CD14-positive monocyte (primary cell): ENCODE measurements at regions not wholly inside any gene's neighbourhood (a gene's known extent, or its start where the extent isn't known, plus 50 kb on each side); places are given as distances from the start of the nearest gene placed in this dataset.

Experiments used
- DNase-seq, 3 donors: peaks; one replicate each; pipeline ENCODE4 v3.0.0-alpha.2; 2011 to 2022
- H2AFZ ChIP-seq: 2 replicates; pipeline ENCODE4 v1.6.0; 2012; ENCODE audit warnings: mild to moderate bottlenecking, low read depth, low read length, inconsistent platforms; ENCODE audit not compliant: insufficient read depth, poor library complexity, severe bottlenecking
- H3K27ac ChIP-seq, 2 donors: 1 replicate in 1 of 2; 2 replicates in 1 of 2; pipeline ENCODE4 v1.5.1; 2012 to 2013; ENCODE audit warnings: low read length in 2 of 2, control low read depth in 1 of 2, inconsistent platforms in 1 of 2, low read depth in 1 of 2, mild to moderate bottlenecking in 1 of 2
- H3K27me3 ChIP-seq, 2 donors: one replicate each; pipeline versions ENCODE4 v1.6.0 to v1.6.1; 2011 to 2013; ENCODE audit warnings: low read length in 2 of 2; ENCODE audit not compliant: control insufficient read depth in 2 of 2, insufficient read depth in 2 of 2
- H3K36me3 ChIP-seq, 2 donors: replicated peaks in 1 of 2; 1 replicate in 1 of 2; 2 replicates in 1 of 2; pipeline versions ENCODE4 v1.5.1 to v1.6.1; 2012 to 2013; ENCODE audit warnings: low read length in 2 of 2, control low read depth in 1 of 2, inconsistent platforms in 1 of 2, mild to moderate bottlenecking in 1 of 2; ENCODE audit not compliant: insufficient read depth in 2 of 2, control insufficient read depth in 1 of 2
- H3K4me1 ChIP-seq, 2 donors: 1 replicate in 1 of 2; 2 replicates in 1 of 2; pipeline versions ENCODE4 v1.5.1 to v1.6.1; 2012 to 2013; ENCODE audit warnings: low read length in 2 of 2, control low read depth in 1 of 2, inconsistent platforms in 1 of 2, mild to moderate bottlenecking in 1 of 2, moderate library complexity in 1 of 2; ENCODE audit not compliant: insufficient read depth in 2 of 2, control insufficient read depth in 1 of 2
- H3K4me2 ChIP-seq: replicated peaks from 2 replicates; pipeline ENCODE3; 2012; ENCODE audit warnings: low read length, moderate library complexity, mild to moderate bottlenecking; ENCODE audit not compliant: poor library complexity, severe bottlenecking; ENCODE audit errors: extremely low read depth
- H3K4me3 ChIP-seq, 3 experiments: fragments of 200-600 bp in 1 of 3; sonication (generic) in 1 of 3; replicated peaks in 1 of 3; 1 replicate in 2 of 3; 2 replicates in 1 of 3; pipeline ENCODE4 v1.5.1; 2011 to 2013; ENCODE audit warnings: low read length in 3 of 3, mild to moderate bottlenecking in 3 of 3, control low read depth in 2 of 3, low read depth in 2 of 3, inconsistent platforms in 1 of 3, moderate library complexity in 1 of 3
- H3K79me2 ChIP-seq: 2 replicates; pipeline ENCODE4 v1.6.0; 2012; ENCODE audit warnings: mild to moderate bottlenecking, control low read depth, inconsistent platforms, low read length, moderate library complexity; ENCODE audit not compliant: insufficient read depth
- H3K9ac ChIP-seq: 2 replicates; pipeline ENCODE4 v1.6.0; 2017; ENCODE audit warnings: low read length, mild to moderate bottlenecking; ENCODE audit not compliant: insufficient read depth, poor library complexity, severe bottlenecking
- H3K9me3 ChIP-seq, 2 donors: replicated peaks in 1 of 2; 1 replicate in 1 of 2; 2 replicates in 1 of 2; pipeline versions ENCODE4 v1.5.1 to v1.6.1; 2012 to 2013; ENCODE audit warnings: low read length in 2 of 2, control low read depth in 1 of 2; ENCODE audit not compliant: control insufficient read depth in 1 of 2, insufficient read depth in 1 of 2
- H4K20me1 ChIP-seq: 2 replicates; pipeline ENCODE4 v1.6.0; 2012; ENCODE audit warnings: mild to moderate bottlenecking, low read length, control low read depth, moderate library complexity; ENCODE audit not compliant: insufficient read depth
- H3K27ac Mint-ChIP-seq, 7 donors: one replicate each; pipeline ENCODE4 v1.8.0; 2020; ENCODE audit warnings: mild to moderate bottlenecking in 7 of 7, mixed read lengths in 7 of 7, moderate library complexity in 6 of 7, inconsistent platforms in 2 of 7
- H3K27me3 Mint-ChIP-seq, 3 donors: one replicate each; pipeline ENCODE4 v1.8.0; 2021 to 2022; ENCODE audit warnings: low read depth in 3 of 3, mild to moderate bottlenecking in 3 of 3, mixed read lengths in 3 of 3, moderate library complexity in 3 of 3, inconsistent platforms in 1 of 3
- H3K36me3 Mint-ChIP-seq, 2 donors: one replicate each; pipeline ENCODE4 v1.8.0; 2020; ENCODE audit warnings: mixed read lengths in 2 of 2, inconsistent platforms in 1 of 2, mild to moderate bottlenecking in 1 of 2
- H3K4me1 Mint-ChIP-seq: one replicate; pipeline ENCODE4 v1.8.0; 2020; ENCODE audit warnings: mild to moderate bottlenecking, mixed read lengths
- H3K4me3 Mint-ChIP-seq, 2 donors: one replicate each; pipeline ENCODE4 v1.8.0; 2020; ENCODE audit warnings: mild to moderate bottlenecking in 2 of 2, mixed read lengths in 2 of 2, moderate library complexity in 1 of 2
- H3K9me3 Mint-ChIP-seq, 7 donors: one replicate each; pipeline ENCODE4 v1.8.0; 2020 to 2022; ENCODE audit warnings: mixed read lengths in 7 of 7, mild to moderate bottlenecking in 6 of 7, moderate library complexity in 6 of 7, inconsistent platforms in 2 of 7
- CTCF ChIP-seq: fragments of 200-600 bp; IDR thresholded peaks from one replicate; pipeline ENCODE4 v1.8.0; 2022; ENCODE audit warnings: antibody characterized with exemption, mild to moderate bottlenecking
- WGBS: methylation state at CpG from one replicate; pipeline ENCODE4 v1.1.5; 2013; ENCODE audit warnings: missing lambda C conversion rate; ENCODE audit not compliant: insufficient coverage; 5-methylcytosine and 5-hydroxymethylcytosine counted together
- intact Hi-C, 2 donors: fragments of 100-400 bp; cut with micrococcal nuclease; formaldehyde crosslinking; loops; one replicate each; pipeline versions ENCODE4 v1.15.0 to v1.15.1; 2023

GRCh38 chr13:65868099-65868498, 1362.0 kb downstream of the PCDH9 start:
- Mint-ChIP-seq H3K9me3 (peaks cover 0 to 13% (median 4%) of the 10 kb centered on the region in 7 donors), H3K27ac (no peak overlapping the region), H3K4me3 (no peak overlapping the region), H3K36me3 (no peaks in the 10 kb centered on the region), H3K27me3 (no peaks in the 10 kb centered on the region), H3K4me1 (no peaks in the 10 kb centered on the region)
- no peaks in the 10 kb centered on the region for H3K79me2 ChIP-seq
- no peak for DNase-seq
- no peak overlapping the region for H3K27ac ChIP-seq
- no peaks in the 10 kb centered on the region for H4K20me1 ChIP-seq
- H3K4me3 ChIP-seq, result no peak overlapping the region
- no peaks in the 10 kb centered on the region for H3K27me3 ChIP-seq
- H2AFZ ChIP-seq, result no peak overlapping the region
- intact Hi-C loops, result no loop called here
- WGBS, result 86% methylated on average over 1 of the region's 4 CpGs
- H3K4me2 ChIP-seq, result no peak overlapping the region
- no peak overlapping the region for H3K9ac ChIP-seq
- peaks cover 0 to 3% of the 10 kb centered on the region in 2 donors for H3K9me3 ChIP-seq
- no peaks in the 10 kb centered on the region for H3K4me1 ChIP-seq
- no peak for TF ChIP-seq CTCF
- H3K36me3 ChIP-seq, result no peaks in the 10 kb centered on the region

DNA sequence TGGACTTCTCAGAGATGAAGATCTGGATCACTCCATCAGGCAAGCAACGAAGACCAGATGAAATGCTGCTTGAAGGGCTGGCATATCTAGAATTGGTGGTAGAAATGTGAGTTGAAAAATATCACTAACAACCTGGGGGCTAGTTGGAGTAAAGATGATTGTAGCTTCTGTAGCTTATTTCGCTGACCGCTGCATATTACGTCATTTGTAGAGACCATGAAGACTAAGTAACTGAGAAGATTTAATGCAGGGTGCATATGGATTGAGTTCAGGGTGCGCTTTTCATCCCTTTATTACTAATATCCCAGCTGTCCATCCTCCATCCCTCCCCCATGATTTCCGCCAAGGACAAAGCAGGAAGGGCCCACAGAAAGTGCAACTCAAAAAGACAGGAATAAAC, 1364.0 kb downstream of the PCDH9 start:
- no peaks in the 10 kb centered on the region for H3K27me3 ChIP-seq
- no peaks in the 10 kb centered on the region for H4K20me1 ChIP-seq
- no peak for DNase-seq
- WGBS, result 86% methylated on average over 1 of the region's 6 CpGs
- H3K9me3 ChIP-seq, result peaks cover 0 to 3% of the 10 kb centered on the region in 2 donors
- H3K36me3 ChIP-seq, result no peaks in the 10 kb centered on the region
- no peak overlapping the region for H3K4me3 ChIP-seq
- no peaks in the 10 kb centered on the region for H3K79me2 ChIP-seq
- H3K4me2 ChIP-seq, result no peak overlapping the region
- H3K4me1 ChIP-seq, result no peaks in the 10 kb centered on the region
- no peak overlapping the region for H3K9ac ChIP-seq
- no peak overlapping the region for H2AFZ ChIP-seq
- Mint-ChIP-seq H3K27me3 (peaks cover 0 to under 1% (median 0%) of the 10 kb centered on the region in 3 donors), H3K36me3 (no peaks in the 10 kb centered on the region), H3K4me1 (no peaks in the 10 kb centered on the region), H3K4me3 (no peak overlapping the region), H3K9me3 (peaks cover 0 to 13% (median 2%) of the 10 kb centered on the region in 7 donors), H3K27ac (no peak overlapping the region)
- no peak overlapping the region for H3K27ac ChIP-seq
- intact Hi-C loops, result no loop called here
- TF ChIP-seq CTCF, result no peak
